GDM1 (cell line): ENCODE measurements at regions not wholly inside any gene's neighbourhood (a gene's known extent, or its start where the extent isn't known, plus 50 kb on each side); places are given as distances from the start of the nearest gene placed in this dataset.

ENCODE experiments used
- DNase-seq: peaks from one replicate; lab custom pipeline; 2025; lab: John Stamatoyannopoulos, UW

DNA sequence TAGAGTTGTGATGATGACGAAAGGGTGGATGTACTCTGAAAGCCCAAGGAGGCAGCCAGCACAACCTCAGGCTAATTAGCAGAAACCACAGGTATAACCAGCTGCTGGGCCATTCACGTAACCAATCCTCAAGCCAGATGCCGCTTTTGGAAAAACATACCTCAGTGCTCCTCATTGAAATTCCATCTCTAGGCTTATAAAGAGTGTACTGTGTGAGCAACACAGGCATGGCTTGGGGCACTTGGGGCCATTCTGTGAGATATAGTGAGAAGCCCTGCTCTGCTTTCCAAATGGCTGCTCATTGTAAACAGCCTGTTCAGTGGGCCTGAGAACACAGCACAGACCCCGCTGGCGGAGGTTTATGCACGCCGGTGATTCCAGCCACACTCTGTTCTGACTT lies 182.1 kb upstream of the HHIP start:
- DNase-seq = no peak

DNA sequence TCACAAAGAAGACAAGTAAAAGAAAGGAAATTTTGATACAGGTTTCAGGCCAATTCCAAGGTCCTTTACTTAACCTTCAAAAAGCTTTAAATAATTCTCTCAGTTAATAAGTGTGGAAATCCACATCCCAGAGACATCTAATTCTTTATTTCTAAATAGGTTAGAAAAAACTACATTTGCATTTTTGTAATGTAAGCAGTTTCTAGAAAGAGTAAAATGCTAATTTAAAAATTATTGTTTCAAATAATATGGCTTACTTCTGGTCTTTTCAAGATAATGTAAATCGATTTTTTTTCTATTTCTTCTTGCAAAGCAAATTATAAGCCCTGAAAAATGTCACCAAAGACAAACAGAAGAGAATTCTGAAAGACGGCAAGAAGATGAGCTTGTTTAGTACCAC lies 180.4 kb upstream of the HHIP start:
- DNase-seq = no peak

DNA sequence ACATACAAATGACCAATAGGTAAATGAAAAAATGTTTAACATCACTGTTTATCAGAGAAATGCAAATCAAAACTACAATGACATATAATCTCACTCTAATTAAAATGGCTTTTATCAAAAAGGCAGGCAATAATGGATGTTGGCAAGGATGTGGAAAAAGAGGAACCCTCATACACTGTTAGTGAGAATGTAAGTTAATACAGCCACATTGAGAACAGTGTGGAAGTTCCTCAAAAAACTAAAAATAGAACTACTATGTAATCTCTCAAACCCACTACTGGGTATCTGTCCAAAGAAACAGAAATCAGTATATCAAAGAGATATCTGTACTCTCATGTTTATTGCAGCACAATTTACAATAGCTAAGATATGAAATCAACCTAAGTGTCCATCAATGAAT lies 165.9 kb upstream of the HHIP start:
- DNase-seq = no peak

DNA sequence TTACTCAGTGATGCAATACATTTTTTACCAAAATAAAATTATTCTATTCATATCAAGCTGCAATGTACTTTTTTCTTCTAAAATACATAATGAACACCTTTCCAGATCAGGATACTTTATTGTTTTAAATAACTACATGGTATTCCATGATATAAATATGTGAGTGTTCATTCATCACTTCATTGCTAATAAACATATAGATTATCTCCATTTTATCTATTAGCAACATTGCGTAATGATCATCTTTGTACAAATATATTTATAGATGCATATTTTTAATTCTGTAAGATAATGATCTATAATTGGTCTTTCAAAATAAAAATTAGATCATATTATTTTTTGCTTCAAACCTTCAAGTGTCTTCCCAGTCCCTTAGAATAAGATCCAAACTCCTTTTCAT lies 156.1 kb upstream of the HHIP start:
- DNase-seq = no peak

DNA sequence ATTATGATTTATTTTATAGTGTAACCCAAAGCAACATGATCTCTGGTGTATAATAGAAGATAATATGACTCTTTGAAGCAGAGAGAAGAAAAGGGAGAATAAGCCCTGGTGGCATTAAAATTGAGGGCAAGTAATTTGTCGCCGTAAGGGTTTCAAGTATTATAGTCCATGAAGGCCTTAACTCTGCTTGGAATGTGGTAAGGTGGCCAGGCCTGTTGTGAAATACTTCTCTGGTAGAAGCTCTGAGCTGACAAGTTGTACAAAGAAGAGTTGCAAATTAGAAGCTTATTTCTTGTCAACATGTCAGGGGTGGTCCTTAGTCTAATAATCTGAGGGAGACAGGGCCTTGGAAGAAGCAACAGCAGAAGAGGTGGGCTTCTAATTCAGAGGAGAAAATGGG lies 151.7 kb upstream of the HHIP start:
- no peak for DNase-seq

DNA sequence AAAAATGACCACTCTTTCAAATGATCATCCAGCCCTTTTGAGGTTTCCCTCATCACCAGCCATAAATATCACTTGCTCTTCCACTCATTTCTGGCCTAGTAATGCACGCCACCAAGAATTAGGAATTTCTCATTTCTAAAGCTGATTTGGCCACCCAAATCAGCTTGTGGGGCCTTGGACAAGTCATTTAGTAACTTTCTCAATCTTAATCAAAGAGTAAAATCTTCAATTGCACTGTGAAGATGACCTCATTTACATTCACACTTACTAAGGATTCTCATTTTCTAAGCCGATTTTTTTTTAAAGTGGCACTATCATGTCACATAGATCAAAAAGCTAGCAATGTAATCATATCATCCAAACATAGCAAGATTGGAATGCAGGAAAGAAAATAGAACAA lies 150.0 kb upstream of the HHIP start:
- no peak for DNase-seq

DNA sequence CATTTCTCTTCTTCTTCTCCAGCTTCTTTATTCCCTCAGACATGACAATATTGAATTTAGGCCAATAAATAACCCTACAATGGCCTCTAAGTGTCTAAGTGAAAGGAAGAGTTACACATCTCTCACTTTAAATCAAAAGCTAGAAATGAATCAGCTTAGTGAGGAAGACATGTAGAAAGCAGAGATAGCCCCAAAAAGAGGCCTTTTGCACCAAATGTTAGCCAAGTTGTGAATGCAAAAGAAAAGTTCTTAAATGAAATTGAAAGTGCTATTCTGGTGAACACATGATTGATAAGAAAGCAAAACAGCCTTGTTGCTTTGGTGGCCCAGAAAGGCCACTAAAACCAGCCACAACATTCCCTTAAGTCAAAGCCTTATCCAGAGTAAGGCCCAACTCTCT lies 146.2 kb upstream of the HHIP start:
- DNase-seq = no peak

DNA sequence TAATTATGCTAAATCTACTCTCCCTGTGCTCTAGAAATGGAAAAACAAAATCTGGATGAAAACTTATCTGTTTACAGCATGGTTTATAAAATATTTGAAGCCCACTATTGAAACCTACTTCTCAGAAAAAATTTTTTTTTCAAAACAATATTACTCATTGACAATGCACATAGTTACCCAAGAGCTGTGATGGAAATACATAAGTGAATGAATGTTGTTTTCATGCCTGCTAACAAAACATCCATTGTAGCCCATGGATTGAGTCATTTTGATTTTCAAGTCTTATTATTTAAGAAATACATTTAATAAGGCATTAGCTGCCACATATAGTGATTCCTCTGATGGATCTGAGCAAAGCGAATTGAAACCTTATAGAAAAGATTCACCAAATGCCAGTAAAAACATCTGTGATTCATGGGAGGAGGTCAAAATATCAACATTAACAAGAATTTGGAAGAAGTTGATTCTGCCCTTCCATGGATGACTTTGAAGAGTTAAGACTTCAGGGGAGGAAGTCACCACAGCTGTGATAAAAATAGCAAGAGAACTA lies 144.7 kb upstream of the HHIP start:
- DNase-seq = no peak

DNA sequence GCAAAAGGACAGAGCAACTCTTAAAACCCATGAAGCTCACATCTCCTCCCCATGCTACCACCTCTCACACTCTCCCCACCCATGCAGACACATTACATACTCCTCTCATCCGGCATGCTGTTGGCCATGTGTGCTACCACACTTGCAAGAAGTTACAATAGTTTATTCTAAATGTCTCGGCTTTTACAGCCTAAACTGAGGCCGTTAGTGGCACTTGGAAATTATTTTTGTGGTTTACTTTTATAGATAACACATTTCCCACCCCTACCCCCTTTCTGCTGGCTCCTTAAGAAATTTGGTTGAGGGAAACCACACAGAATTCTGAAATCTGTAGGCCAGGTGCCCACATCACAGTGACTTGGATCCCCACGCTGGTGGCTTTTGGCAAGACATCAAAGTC lies 141.1 kb upstream of the HHIP start:
- no peak for DNase-seq

DNA sequence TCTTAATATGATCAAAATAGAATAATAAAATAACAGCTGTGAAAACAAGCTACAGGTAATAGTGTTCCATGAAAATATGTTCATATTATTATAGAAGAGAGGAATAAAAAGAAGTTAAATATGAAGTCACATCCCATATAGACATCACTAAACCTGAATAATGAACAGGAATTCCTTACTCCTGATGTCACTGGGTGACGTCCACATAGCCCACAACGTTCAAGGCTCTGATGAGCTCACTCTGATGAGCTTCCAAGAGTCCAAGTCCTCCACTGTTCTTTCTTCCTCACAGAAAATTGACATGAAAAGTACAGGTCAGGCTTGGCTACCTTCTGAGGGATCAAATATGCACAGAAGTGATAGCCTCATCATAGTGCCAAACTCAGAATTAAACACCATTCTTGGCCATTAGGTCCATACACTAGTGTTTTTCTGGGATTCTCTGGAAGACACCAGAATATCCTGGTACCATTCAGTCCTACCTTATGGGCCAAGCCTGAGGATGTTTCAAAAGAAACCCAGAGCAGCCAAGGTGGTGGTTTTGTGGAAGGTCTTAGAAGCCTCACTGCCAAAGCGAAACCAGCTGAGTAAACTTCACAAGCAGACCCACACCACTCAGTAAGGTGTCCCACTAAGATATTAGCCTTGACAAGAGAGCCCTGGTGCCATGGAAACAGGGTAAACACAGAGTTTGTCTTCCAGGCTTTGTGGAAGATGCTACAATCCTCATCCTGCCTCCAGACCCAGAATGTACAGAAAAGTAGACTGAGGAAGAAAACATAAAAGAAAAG lies 138.4 kb upstream of the HHIP start:
- no peak for DNase-seq

DNA sequence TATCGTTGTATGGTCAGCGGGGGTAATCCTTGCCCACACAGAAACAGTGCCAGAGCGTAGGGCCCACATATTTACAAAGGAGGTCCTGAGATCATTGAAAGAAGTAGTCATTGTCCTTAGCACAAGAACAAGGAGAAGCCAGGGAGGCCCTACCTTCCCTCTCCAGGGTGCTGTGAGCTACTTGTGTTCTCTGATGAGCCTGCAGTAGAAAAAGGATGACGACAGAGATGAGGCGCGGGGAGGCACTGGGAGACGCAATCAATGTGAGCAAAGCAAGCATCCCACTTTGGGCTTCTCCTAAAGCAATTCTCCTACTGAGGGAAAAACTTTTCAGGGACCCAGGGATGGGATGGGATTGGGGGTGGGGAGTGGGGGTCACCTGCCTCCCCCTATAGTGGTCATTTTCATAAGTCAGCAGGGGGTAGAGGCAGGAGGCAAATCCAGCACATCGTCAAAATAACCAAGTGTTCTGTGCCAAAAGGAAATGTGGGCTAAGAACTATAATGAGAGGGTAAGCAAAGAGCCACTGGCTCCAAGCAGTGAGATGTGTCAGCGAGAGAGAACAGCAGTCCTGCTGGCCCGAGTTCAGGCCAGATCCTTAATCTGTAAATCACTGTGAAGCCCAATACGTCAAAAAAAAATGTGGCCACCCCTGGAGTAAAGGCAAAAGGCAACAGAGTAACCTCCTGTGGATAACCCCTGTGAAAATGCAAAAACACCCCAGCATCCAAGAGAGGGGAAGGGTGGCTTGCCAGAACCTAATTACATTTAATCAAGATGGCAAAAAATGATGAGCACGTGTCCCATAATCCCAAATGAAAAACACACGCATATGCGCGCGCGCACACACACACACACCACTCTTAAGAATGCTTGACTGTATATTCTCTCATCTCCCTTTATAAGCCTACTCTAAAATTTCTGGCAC lies 136.6 kb upstream of the HHIP start:
- DNase-seq = no peak

DNA sequence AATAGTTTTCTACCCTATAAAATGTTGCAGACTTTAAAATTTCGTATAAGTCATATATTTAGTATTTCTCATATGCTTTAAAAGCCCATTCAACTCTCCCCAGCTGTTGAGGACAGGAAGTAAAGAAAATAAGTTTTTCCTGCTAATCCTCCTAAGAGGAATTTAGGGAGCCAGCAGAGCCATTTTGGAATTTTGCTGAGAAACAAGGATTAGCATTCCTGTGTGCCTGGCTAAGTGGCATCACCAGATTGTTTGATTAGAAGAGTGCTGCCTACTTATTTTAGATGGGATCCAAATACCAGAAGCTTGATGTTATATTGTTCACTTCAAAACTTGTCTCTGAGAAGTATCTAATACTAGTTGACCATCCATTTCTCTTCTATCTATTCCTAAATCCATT lies 131.2 kb upstream of the HHIP start:
- no peak for DNase-seq

DNA sequence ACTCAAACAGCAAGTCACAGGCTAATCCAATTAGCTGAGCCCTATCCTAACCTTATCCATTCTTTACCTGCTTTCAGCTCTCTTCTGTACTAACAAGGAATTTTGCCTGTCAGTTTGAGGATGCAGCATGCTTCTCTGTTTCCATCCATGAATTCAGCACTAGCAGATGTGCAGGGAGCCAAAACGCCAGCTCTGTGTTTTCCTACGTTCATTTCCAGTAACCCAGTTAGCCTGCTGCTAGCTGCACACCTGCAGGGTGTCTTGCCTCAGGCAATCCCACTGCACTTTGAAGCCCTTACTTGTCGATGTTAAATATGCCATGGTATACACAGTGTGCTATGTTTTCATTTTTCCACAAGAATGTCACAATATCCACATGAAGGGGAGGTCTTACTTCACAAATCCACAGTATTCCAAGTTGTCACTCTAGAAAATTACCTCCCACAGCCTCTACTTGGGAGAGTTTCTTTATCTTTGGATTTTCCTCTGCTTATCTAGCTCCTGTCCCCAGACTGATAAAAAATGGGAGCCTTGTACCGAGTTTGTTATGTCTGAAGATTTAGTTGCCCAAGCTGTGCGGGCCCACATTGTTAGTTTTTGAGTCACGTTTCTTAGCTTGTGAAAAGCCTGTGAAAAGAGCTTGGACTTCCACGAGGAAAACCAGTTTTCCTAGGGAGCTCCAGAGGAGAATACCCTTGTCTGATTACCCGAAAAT lies 127.6 kb upstream of the HHIP start:
- DNase-seq = no peak

DNA sequence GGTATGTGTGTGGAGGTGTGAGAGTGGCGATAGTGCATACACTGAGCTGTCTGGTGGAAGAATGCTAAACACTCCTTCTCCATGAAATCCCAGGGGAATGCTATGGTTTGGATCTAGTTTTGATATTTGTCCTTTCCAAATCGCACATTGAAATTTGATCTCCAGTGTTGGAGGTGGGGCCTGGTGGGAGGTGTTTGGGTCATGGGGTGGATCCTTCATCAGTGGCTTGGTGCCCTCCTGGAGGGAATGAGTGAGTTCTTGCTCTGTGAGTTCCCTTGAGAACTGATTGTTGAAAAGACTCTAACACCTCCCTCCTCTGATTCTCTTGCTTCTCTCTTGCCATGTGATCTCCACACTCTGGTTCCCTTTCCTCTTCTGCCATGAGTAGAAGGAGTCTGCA lies 114.1 kb upstream of the HHIP start:
- no peak for DNase-seq

DNA sequence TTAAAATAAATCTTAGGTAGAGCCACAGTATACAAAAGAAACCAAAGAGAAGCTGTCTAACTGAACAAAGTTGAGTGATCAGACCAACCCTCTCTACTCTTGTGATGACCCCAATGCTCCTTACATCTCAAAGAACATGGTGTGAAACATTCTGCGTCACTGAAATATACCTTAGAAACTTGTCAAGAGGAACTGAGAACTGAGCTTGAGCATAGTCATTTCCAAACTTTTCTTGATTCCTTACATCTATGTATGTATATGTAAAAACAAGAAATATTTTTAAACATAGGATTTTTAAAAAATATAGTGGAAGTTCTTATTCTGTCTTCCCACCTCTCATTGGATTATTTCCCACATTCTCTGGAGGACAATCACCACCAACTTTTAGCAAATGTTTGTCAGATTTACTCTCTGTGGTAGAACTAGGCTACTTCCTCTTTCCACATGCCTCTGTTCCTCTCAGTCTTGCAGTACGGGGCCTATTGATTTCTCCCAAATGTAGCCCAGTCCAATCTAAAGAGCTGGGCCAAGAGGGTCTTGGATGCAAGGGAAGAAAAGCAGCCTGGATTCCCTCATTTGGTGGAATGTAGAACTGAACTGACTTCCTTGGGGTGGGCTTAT lies 98.2 kb upstream of the HHIP start:
- no peak for DNase-seq

DNA sequence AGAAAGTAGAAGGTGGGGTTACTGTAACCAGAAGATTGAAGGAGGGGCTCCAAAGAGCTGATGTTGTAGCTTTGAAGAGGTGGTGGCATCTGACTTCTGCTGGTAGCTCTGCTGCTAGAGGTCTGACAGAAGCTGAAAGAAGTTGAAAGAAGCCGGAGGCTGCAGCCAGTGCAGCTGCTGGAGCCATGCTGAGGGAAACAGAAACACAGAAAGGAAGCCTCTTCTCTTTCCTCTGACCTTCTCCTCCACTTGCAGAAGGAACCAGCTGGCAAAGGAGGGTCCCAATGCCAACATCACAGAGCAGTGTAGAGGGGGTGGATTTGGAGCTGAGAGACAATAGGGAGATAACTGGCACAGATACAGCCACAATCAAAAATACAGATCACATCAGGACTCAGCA lies 89.3 kb upstream of the HHIP start:
- DNase-seq = no peak

DNA sequence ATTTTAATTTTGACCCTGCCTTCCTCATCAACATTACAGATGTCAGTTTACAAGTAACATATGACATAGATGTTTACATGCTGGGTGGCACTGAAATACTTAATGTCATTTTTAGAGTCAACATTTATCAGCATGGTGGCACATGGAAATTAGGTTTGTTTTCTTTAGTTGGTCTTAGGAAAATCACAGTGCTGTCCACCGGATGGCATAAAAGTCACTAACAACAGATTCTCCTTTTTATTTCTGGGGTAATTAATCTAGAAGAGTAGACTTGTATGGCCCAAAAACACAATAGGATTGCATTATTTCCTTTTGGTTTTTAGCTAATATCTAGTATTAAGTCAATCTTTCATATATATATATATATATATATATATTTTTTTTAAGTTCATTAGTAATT lies 88.6 kb upstream of the HHIP start:
- DNase-seq = no peak

DNA sequence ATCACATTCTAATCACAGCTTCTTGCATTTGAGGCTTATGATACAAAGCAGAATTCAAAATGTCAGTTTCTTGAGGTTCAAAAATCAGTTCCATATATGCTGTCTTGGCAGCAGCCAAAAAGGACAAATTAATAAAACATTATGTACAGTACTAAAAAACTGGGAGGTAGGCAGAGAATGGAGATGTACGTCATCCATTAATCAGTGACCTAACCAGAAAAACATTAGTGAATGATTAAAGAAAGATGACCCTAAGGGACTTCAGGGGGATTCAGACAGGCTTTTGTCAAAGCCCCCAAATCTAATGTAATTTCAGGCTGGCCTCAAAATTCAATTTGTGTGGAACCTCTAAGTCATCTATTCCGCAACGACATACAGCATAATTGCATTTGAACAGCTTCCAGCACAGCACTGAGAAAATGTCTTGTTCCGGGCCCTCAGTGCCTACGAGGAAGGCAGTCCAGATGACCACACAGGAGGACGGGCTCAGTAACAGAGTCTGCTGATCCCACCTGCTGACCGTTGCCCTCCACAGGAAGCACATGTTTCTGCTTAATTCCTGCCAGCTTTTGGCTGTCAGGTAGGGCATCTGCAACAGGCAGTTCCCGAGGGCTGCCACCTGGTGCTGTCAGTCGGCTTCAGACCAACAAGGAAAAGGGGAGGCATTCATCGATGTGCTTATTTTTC lies 83.8 kb upstream of the HHIP start:
- DNase-seq = no peak

DNA sequence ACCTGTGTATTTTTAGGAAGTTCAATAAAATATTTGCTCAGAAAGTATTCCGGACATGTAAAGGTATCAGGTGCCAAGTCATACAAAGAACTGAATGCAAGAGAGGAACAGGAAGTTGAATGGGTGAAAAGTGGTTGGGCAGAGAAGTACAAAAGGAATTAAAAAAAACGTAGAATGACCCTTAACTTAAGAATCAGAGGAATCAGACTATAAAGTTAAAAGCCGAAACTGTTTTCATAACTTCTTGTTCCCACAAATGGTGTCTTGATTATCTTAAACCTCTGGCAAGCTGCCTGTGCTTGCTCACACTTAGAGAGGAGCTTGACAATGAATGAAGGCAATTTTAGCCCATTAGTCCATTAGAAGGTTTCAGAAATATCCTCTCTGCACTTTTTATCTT lies 81.6 kb upstream of the HHIP start:
- DNase-seq = no peak

DNA sequence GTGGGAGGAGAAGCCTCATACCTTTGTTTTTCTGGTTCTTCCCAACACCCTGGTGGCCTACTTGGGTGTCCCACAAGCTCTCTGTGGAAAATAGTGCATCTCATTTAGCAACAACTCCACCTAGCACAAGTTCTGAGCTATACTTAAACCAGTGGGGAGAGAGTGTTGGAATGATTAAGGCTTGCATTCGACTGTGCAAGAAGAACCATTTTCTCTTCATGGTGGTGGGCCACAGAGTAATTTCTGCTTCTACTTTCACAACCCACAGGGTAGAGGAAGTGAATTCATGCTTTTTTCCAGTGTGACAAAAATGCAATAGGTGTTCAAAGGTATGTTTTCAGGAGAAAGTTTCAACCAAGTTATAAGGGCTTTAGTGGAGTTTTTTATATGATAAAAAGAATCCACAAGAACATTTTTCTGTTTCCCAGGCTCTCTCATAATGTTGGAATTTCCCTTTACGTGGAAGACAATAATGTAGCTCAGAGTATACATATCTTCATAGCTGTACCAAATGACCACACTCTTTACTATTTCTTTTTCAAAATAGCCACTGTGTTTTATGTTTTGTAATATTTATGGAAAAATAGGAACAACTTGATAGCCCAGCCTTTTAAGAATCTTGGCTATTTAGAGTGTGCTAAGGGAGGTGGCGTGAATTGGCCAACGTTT lies 80.3 kb upstream of the HHIP start:
- DNase-seq = no peak

DNA sequence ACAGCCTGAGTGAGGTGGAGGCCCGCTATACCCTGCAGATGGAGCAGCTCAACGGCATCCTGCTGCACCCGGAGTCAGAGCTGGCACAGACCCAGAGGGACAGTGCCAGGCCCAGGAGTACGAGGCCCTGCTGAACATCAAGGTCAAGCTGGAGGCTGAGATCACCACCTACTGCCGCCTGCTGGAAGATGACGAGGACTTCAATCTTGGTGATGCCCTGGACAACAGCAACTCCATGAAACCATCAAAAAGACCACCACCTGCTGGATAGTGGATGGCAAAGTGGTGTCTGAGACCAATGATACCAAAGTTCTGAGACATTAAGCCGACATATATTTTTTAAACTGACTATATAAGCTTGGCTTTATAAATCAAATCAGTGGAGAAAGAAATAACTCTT lies 73.3 kb upstream of the HHIP start:
- no peak for DNase-seq
